ENCODE measurements at regions not wholly inside any gene's neighbourhood (a gene's known extent, or its start where the extent isn't known, plus 50 kb on each side); places are given as distances from the start of the nearest gene placed in this dataset.

GRCh38 chr6:71706523-71706922 is 179.8 kb upstream of the RIMS1 start:
- no peak for TF ChIP-seq CEBPB (IDR thresholded peaks at IDR 0.05)
- no peak for TF ChIP-seq RAD21 (IDR thresholded peaks at IDR 0.05; ENCODE audit: low read depth)
- no peak for TF ChIP-seq FOXM1 (IDR thresholded peaks at IDR 0.05; ENCODE audit: borderline replicate concordance, low read depth)
- TF ChIP-seq, protein P1, sequence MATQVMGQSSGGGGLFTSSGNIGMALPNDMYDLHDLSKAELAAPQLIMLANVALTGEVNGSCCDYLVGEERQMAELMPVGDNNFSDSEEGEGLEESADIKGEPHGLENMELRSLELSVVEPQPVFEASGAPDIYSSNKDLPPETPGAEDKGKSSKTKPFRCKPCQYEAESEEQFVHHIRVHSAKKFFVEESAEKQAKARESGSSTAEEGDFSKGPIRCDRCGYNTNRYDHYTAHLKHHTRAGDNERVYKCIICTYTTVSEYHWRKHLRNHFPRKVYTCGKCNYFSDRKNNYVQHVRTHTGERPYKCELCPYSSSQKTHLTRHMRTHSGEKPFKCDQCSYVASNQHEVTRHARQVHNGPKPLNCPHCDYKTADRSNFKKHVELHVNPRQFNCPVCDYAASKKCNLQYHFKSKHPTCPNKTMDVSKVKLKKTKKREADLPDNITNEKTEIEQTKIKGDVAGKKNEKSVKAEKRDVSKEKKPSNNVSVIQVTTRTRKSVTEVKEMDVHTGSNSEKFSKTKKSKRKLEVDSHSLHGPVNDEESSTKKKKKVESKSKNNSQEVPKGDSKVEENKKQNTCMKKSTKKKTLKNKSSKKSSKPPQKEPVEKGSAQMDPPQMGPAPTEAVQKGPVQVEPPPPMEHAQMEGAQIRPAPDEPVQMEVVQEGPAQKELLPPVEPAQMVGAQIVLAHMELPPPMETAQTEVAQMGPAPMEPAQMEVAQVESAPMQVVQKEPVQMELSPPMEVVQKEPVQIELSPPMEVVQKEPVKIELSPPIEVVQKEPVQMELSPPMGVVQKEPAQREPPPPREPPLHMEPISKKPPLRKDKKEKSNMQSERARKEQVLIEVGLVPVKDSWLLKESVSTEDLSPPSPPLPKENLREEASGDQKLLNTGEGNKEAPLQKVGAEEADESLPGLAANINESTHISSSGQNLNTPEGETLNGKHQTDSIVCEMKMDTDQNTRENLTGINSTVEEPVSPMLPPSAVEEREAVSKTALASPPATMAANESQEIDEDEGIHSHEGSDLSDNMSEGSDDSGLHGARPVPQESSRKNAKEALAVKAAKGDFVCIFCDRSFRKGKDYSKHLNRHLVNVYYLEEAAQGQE (IDR thresholded peaks at IDR 0.05; ENCODE audit: low read depth): no peak

DNA sequence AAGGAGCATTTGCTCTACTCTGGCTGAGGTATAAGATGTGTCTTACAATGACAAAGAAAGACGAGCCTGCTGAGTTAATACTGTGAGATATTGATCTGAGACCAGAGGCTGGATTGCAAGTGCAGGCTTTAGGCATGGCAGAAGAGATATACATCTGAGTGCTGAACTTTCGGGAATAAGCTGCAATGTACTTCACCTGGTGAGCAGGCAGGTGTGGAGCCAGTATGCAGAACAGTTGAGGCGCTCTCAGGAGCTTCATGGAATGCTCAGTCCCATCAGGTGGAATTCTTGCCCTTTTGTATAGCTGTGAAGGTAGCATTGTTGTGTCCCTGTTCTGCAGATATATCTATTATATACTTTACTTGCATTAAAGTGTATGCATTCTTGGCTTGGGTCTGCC is 179.3 kb upstream of the RIMS1 start:
- no peak for TF ChIP-seq RAD21 (IDR thresholded peaks at IDR 0.05; ENCODE audit: low read depth)

GRCh38 chr6:71720705-71721104 is 165.6 kb upstream of the RIMS1 start:
- no peak for TF ChIP-seq EP300 (IDR thresholded peaks at IDR 0.05; ENCODE audit: borderline replicate concordance)
- no peak for TF ChIP-seq TAF1 (IDR thresholded peaks at IDR 0.05; ENCODE audit: low read depth)
- no peak for TF ChIP-seq NFIC (IDR thresholded peaks at IDR 0.05)
- TF ChIP-seq USF1 (IDR thresholded peaks at IDR 0.05): no peak
- no peak for TF ChIP-seq TEAD4 (IDR thresholded peaks at IDR 0.05)
- TF ChIP-seq YY1 (IDR thresholded peaks at IDR 0.05; ENCODE audit: low read depth): no peak
- TF ChIP-seq, protein P1 (IDR thresholded peaks at IDR 0.05; ENCODE audit: low read depth): no peak
- TF ChIP-seq FOXM1 (IDR thresholded peaks at IDR 0.05; ENCODE audit: borderline replicate concordance, low read depth): no peak
- TF ChIP-seq EGR1 (IDR thresholded peaks at IDR 0.05): no peak
- TF ChIP-seq CEBPB (IDR thresholded peaks at IDR 0.05): no peak
- TF ChIP-seq RAD21 (IDR thresholded peaks at IDR 0.05; ENCODE audit: low read depth): no peak
- no peak for TF ChIP-seq MAX (IDR thresholded peaks at IDR 0.05)
- no peak for TF ChIP-seq TCF12 (IDR thresholded peaks at IDR 0.05; ENCODE audit: low read depth)
- no peak for TF ChIP-seq ZBTB7A (IDR thresholded peaks at IDR 0.05; ENCODE audit: low read depth)
- TF ChIP-seq CREB1 (IDR thresholded peaks at IDR 0.05; ENCODE audit: low read depth): no peak

GRCh38 chr6:71721642-71722041 is 164.7 kb upstream of the RIMS1 start:
- TF ChIP-seq, protein P1 (IDR thresholded peaks at IDR 0.05; ENCODE audit: low read depth): no peak
- TF ChIP-seq CREB1 (IDR thresholded peaks at IDR 0.05; ENCODE audit: low read depth): no peak
- no peak for TF ChIP-seq EP300 (IDR thresholded peaks at IDR 0.05; ENCODE audit: borderline replicate concordance)
- TF ChIP-seq NFIC (IDR thresholded peaks at IDR 0.05): no peak
- no peak for TF ChIP-seq RAD21 (IDR thresholded peaks at IDR 0.05; ENCODE audit: low read depth)
- no peak for TF ChIP-seq TAF1 (IDR thresholded peaks at IDR 0.05; ENCODE audit: low read depth)
- no peak for TF ChIP-seq TCF12 (IDR thresholded peaks at IDR 0.05; ENCODE audit: low read depth)
- TF ChIP-seq USF1 (IDR thresholded peaks at IDR 0.05): no peak
- TF ChIP-seq FOXM1 (IDR thresholded peaks at IDR 0.05; ENCODE audit: borderline replicate concordance, low read depth): no peak
- no peak for TF ChIP-seq ZBTB7A (IDR thresholded peaks at IDR 0.05; ENCODE audit: low read depth)

GRCh38 chr6:71722736-71723135 is 163.6 kb upstream of the RIMS1 start:
- no peak for TF ChIP-seq USF1 (IDR thresholded peaks at IDR 0.05)
- TF ChIP-seq TEAD4 (IDR thresholded peaks at IDR 0.05): no peak
- TF ChIP-seq YY1 (IDR thresholded peaks at IDR 0.05; ENCODE audit: low read depth): no peak
- TF ChIP-seq FOXM1 (IDR thresholded peaks at IDR 0.05; ENCODE audit: borderline replicate concordance, low read depth): no peak
- TF ChIP-seq MAX (IDR thresholded peaks at IDR 0.05): no peak
- TF ChIP-seq RAD21 (IDR thresholded peaks at IDR 0.05; ENCODE audit: low read depth): no peak
- TF ChIP-seq TAF1 (IDR thresholded peaks at IDR 0.05; ENCODE audit: low read depth): no peak
- TF ChIP-seq, protein P1 (IDR thresholded peaks at IDR 0.05; ENCODE audit: low read depth): no peak
- TF ChIP-seq CEBPB (IDR thresholded peaks at IDR 0.05): no peak
- no peak for TF ChIP-seq CREB1 (IDR thresholded peaks at IDR 0.05; ENCODE audit: low read depth)
- no peak for TF ChIP-seq TCF12 (IDR thresholded peaks at IDR 0.05; ENCODE audit: low read depth)
- TF ChIP-seq NFIC (IDR thresholded peaks at IDR 0.05): no peak
- no peak for TF ChIP-seq EGR1 (IDR thresholded peaks at IDR 0.05)

All from Ishikawa (cell line).